GM21390 (cell line): ENCODE measurements at regions not wholly inside any gene's neighbourhood (a gene's known extent, or its start where the extent isn't known, plus 50 kb on each side); places are given as distances from the start of the nearest gene placed in this dataset.

Experiments used
- ATAC-seq: cut with Tn5 transposase; IDR thresholded peaks from one replicate; pipeline ENCODE4 v1.9.1; 2021; ENCODE audit not compliant: unreplicated experiment

DNA sequence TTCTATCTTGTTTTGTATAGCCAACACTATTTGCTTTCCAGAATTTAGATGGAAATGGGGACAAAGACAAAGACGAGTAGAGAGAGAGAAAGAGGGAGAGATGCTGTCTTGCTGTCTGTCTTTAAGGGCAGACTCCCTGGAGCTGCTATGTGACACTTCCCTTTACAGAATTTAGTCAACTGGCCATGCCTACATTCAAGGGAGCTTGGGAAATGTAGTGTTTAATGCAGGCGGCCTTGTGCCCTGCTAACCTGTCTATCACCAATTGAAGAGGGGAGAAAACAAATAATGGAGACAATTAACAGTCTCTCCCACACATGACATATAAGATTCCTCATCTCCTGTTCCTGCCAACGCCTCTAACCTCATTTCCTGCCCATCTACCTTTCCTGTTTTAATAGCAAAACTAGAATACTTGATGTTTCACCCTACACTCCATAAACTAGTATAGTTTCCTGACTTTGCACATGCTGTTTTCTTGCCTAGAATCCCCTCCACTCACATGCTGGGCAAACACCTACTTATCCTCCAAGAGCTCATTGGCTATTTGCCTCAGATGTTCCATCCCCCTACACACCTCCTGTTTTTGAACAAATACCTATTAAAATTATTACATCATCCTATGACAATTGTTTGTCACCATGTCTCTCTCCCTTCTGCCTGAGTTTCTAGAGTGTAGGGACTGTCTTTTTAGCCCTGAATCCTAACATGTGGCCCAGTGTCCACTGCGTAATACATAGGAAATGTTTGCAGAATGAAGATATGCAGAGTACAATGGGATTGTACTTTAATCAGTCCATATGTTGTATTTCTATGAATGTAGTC is 117.2 kb downstream of the SLC25A24 start:
- no peak for ATAC-seq

- ATAC-seq, result no peak
These were observed 117.0 kb upstream of the VAV3 start for GRCh38 chr1:108082001-108082400.

DNA sequence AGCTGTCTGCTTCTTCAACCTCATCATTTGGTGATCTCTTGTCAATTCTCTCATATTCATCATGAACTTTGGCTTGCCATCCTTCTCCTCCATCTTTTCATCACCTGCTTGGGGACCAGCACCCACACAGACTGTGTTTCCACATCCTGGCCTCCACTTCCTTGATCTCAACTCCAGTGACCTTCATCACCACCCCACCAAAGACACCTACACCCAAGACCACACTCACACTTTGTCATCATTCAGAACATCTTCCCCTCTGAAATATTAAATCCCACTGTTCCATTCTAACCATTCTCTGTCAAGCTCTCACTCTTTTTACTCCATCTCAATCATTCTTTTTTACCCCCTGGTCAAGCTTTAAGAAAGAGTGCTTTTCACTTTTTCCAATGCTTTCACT is 115.5 kb upstream of the VAV3 start:
- ATAC-seq, result no peak

DNA sequence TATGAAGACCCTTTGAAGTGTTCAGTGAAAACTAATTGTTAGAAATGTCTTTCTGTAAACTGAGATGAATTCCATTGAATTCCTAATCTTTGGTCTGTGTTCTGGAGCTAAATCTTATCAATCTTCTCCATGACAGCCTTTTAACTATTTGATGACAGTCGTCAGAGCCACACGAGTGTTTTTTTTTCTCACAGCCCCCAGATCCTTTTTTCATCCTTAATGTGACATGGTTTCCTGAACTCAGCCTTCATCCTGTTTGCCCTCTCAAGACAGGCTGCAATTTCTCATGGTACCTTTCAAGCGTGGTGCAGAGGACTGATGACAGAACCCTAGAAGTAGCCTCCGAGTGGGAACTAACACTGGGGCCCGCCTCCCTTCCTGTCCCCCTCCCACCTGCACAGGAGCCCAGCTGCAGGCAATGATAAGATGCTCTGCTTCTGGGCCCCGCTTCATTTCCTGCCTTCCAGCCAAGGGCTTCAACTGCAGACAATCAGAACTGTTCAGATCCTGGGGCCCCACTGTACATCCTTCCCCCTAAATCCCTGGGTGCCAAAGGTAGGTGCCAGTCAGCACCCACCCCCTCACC is 114.6 kb upstream of the VAV3 start:
- ATAC-seq, result no peak

- no peak for ATAC-seq
These were observed 113.0 kb upstream of the VAV3 start for GRCh38 chr1:108077991-108078390.

DNA sequence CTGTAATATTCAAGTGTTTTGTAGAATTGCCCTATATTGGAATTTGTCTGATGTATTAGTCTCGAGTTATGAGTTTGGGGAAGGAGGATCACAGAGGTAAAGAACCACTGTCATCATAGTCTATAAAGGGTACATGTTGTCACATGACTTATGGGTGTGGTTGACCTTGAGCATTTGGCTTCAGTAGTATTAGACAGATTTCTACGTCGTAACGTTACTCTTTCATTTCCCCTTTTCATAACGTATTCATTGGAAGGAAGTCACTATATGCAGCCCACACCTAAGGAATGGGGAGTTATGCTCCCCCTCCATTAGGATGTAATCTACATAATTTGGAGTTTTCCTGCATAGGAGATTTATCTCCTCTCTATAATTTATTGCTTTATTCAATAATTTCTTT is 110.1 kb upstream of the VAV3 start:
- ATAC-seq, result peak; percentile 69

GRCh38 chr1:108072776-108073175 is 107.8 kb upstream of the VAV3 start:
- ATAC-seq, result no peak

GRCh38 chr1:108072212-108072611 is 107.2 kb upstream of the VAV3 start:
- ATAC-seq, result no peak

GRCh38 chr1:108071601-108072000 is 106.6 kb upstream of the VAV3 start:
- ATAC-seq, result no peak

- no peak for ATAC-seq
These were observed 105.7 kb upstream of the VAV3 start for GRCh38 chr1:108070662-108071061.

- no peak for ATAC-seq
These were observed 103.0 kb upstream of the VAV3 start for GRCh38 chr1:108067884-108068540.

- ATAC-seq, result no peak
These were observed 101.8 kb upstream of the VAV3 start for GRCh38 chr1:108066808-108067207.

DNA sequence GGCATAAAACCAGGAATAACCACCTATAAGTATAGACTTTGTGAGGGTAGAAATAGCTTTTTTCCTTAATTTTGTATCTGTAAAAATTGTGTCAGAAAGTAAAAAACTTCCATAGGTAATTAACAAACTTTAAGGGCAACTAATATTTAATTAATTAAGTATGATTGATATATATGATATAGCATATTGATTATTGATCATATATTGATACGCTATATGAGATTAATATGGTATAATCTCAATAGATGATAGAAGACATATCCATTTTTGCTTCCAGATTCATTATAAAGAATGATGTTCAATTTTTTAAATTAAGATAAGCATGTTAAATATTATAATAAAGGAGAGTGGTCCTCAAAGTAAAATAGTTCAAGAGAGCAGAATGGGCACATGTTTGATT is 99.3 kb upstream of the VAV3 start:
- ATAC-seq, result no peak

GRCh38 chr1:108063703-108064102 is 98.7 kb upstream of the VAV3 start:
- ATAC-seq, result no peak

DNA sequence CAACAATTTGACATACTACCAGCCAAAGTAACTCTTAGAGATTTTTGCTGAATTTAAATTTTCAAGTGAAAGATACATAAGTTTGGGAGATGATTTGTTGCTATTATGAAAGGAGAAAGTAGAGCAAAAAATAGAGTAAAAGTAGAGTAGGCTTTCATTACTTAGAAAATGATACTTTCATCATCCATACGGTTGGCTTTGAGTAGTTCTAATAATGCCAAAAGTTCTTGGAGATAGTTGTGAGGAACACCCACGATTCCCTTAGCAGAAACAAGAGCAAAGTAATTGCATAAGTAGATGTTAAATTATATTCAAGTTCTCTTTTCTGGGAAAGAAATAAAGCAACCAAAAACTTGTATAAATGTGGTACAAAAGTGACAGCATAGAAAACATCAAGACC is 95.0 kb upstream of the VAV3 start:
- ATAC-seq, result no peak

DNA sequence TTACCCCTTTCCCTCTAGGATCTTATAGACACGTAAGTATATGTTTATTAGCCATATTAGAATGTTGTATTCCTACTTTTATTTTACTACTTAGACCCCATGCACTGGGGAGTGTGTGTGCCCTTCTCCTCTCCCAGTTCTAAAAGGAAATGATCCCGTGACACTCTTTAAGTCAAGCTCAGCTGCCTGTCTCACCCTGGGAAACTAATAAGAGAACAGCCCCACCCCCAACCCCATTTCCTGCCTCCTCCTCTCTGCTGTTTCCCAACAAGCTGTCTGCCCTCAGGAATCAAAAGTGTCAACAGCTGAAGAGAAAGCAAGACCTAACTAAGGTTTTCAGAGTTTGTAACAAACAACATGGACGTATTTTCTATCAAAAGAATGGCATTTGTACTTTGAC is 92.6 kb upstream of the VAV3 start:
- no peak for ATAC-seq

- no peak for ATAC-seq
These were observed 91.5 kb upstream of the VAV3 start for GRCh38 chr1:108056436-108056990.

- ATAC-seq, result no peak
These were observed 90.4 kb upstream of the VAV3 start for GRCh38 chr1:108055387-108055786.

DNA sequence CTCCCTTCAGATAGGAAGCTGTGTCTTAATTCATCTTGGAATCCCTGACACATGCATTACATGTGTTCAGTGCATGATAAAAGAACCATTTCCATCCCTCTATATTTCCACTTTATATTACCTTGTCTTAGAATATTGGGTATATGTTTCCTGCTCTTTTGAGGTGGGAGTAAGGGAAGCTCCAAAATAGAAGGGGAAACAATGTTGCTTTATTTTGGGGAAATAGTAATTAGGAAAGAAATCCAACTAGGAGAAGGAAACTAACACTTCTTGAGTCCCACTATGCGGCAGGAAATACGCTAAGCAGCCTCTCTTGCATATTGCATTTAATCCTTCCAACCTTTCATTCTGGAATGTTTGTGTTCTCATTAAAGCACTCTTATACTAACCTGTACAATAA is 89.4 kb upstream of the VAV3 start:
- ATAC-seq, result no peak

DNA sequence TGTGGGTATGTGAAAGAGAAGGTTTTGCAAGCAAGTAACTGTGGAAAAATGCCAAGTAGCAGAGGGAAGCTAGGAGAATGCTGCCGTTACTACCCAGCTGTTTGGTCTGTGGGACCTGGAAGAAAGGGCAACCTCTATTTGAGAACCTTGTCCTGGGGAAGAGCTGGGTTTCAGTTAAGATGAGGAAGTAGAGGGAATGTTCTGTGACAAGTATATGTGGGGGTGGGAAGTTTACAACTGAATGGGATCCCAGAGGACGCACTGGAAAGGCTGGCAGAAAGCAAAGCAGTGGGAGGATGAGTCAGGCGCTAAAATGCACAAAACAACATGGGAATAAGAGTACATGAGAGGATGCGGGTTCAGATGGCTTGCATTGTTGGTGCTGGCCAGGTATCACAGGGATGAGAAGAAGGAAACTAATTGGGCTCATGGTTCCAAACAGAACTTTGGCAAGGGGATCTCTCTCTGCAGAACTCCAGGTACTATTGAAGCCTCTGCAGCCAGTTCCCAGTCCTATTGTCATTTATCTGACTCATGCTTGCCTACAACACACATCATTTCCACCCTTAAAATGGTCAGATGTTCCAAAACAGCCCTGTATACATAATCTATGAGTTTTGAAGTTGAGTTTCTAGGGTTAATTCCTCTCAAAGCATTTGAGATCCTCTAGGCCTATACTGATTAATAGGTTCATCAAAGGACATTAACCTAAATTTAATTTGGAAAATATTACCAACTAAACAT is 88.5 kb upstream of the VAV3 start:
- no peak for ATAC-seq

DNA sequence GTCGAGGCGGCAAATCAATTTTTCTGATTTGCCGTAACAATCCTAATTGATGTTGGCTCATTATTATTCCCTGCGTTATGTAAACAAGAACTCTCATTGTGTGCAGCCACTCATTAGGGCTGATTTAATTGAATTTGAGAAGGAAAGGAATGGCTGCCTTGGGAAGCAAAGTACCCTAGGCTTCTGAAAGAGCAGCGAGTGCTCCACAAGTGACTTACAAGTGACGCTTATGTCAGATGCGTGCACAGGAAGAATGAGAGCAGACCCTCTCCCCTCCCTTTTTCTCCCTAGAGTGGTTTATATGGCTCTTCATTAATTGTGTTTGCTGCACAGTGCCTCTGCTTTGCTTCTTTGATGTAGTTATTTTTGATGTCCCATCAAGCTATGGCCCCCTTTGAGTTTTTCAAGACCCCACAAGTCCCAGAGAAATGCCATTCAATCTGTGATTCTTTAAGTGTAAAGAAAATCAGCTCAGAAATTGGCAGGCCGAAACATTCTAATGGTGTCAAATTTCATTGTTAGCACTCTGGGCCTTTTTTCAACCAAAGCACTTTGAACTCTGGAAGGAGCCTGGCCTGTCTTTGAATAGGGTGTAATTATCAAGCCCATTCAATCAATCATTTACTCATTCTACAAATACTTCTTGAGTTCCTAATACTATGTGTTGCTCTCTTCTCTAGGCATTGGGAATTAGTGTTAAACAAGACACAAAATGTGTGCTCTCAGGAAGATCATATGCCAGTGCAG is 86.8 kb upstream of the VAV3 start:
- ATAC-seq, result no peak
